Neural cell (in vitro differentiated cells): ENCODE measurements at regions not wholly inside any gene's neighbourhood (a gene's known extent, or its start where the extent isn't known, plus 50 kb on each side); places are given as distances from the start of the nearest gene placed in this dataset.

Source experiments
- H2AFZ ChIP-seq: fragments of 200-600, 300-800 bp; sonication (generic), shearing (Covaris generic); 2 replicates; pipeline ENCODE4 v1.6.0; 2014; ENCODE audit warnings: low read depth, mild to moderate bottlenecking, antibody characterized with exemption, low read length, moderate library complexity
- H3F3A ChIP-seq: fragments of 200-600 bp; shearing (Covaris generic); 2 replicates; pipeline ENCODE4 v1.6.1; 2016; ENCODE audit warnings: mild to moderate bottlenecking, moderate library complexity, mixed read lengths, antibody characterized with exemption, low read length; ENCODE audit not compliant: insufficient read depth, poor library complexity, severe bottlenecking
- H3K27ac ChIP-seq: fragments of 200-600, 300-800 bp; sonication (generic), shearing (Covaris generic); 2 replicates; pipeline ENCODE4 v1.5.1; 2014; ENCODE audit warnings: mild to moderate bottlenecking, low read length, moderate library complexity
- H3K27me3 ChIP-seq: fragments of 300-800, 200-600 bp; sonication (generic), shearing (Covaris generic); 2 replicates; pipeline ENCODE4 v1.6.0; 2014; ENCODE audit warnings: mild to moderate bottlenecking, low read depth, low read length, moderate library complexity; ENCODE audit not compliant: insufficient read depth
- H3K36me3 ChIP-seq: fragments of 300-800, 200-600 bp; sonication (generic), shearing (Covaris generic); 2 replicates; pipeline ENCODE4 v1.5.1; 2014; ENCODE audit warnings: mild to moderate bottlenecking, antibody characterized with exemption, low read length, moderate library complexity; ENCODE audit not compliant: insufficient read depth
- H3K4me2 ChIP-seq: fragments of 300-800, 200-600 bp; sonication (generic), shearing (Covaris generic); 2 replicates; pipeline ENCODE4 v1.6.0; 2014; ENCODE audit warnings: mild to moderate bottlenecking, low read length
- H3K4me3 ChIP-seq: fragments of 300-800, 200-600 bp; sonication (generic), shearing (Covaris generic); 2 replicates; pipeline ENCODE4 v1.5.1; 2014; ENCODE audit warnings: mild to moderate bottlenecking, low read length, moderate library complexity
- H3K79me2 ChIP-seq: fragments of 200-600 bp; shearing (Covaris generic); replicated peaks from 2 replicates; pipeline ENCODE4 v1.6.0; 2014; ENCODE audit warnings: mild to moderate bottlenecking, low read length, moderate library complexity; ENCODE audit not compliant: insufficient read depth
- H3K9ac ChIP-seq: fragments of 300-800, 200-600 bp; sonication (generic), shearing (Covaris generic); 2 replicates; pipeline ENCODE4 v1.6.1; 2016; ENCODE audit warnings: mild to moderate bottlenecking, low read length, mixed read lengths
- H3K9me2 ChIP-seq: fragments of 200-600 bp; shearing (Covaris generic); 2 replicates; pipeline ENCODE4 v1.6.1; 2016; ENCODE audit warnings: mild to moderate bottlenecking, low read length, mixed read lengths; ENCODE audit not compliant: insufficient read depth
- H3K9me3 ChIP-seq: fragments of 200-600, 300-800 bp; sonication (generic), shearing (Covaris generic); 2 replicates; pipeline ENCODE4 v1.6.1; 2016; ENCODE audit warnings: mild to moderate bottlenecking, mixed run types, low read length, moderate library complexity, mixed read lengths
- H4K20me1 ChIP-seq: fragments of 200-600 bp; shearing (Covaris generic); 2 replicates; pipeline ENCODE4 v1.6.1; 2016; ENCODE audit warnings: mild to moderate bottlenecking, mixed run types; ENCODE audit not compliant: insufficient read depth
- CTCF ChIP-seq: fragments of 450-650 bp; IDR thresholded peaks from 2 replicates; pipeline ENCODE4 v1.5.1; 2014; ENCODE audit warnings: antibody characterized with exemption, mild to moderate bottlenecking, moderate library complexity; ENCODE audit not compliant: poor library complexity, severe bottlenecking
- EP300 ChIP-seq: fragments of 450-650 bp; conservative IDR thresholded peaks from 2 replicates; pipeline ENCODE4 v1.6.1; 2014; ENCODE audit warnings: antibody characterized with exemption, mild to moderate bottlenecking, moderate library complexity; ENCODE audit not compliant: poor library complexity, severe bottlenecking
- EZH2 ChIP-seq: fragments of 200-600, 300-800 bp; shearing (Covaris generic), sonication (generic); IDR thresholded peaks from 2 replicates; pipeline ENCODE4 v1.6.1; 2014; ENCODE audit warnings: antibody characterized with exemption, low read length, borderline replicate concordance, mild to moderate bottlenecking; ENCODE audit not compliant: insufficient read depth, poor library complexity, severe bottlenecking
- MXI1 ChIP-seq: fragments of 450-650 bp; conservative IDR thresholded peaks from 2 replicates; pipeline ENCODE4 v1.6.1; 2014; ENCODE audit warnings: antibody characterized with exemption, mild to moderate bottlenecking; ENCODE audit not compliant: poor library complexity, severe bottlenecking
- POLR2AphosphoS5 ChIP-seq: IDR thresholded peaks from 2 replicates; pipeline ENCODE4 v1.6.1; 2012
- SMC3 ChIP-seq: fragments of 450-650 bp; conservative IDR thresholded peaks from 2 replicates; pipeline ENCODE4 v1.6.1; 2014; ENCODE audit warnings: antibody characterized with exemption, mild to moderate bottlenecking, moderate library complexity; ENCODE audit not compliant: poor library complexity
- TF ChIP-seq, protein P1 (sequence below): IDR thresholded peaks from 2 replicates; pipeline ENCODE4 v1.6.1; 2012; ENCODE audit warnings: borderline replicate concordance

DNA sequence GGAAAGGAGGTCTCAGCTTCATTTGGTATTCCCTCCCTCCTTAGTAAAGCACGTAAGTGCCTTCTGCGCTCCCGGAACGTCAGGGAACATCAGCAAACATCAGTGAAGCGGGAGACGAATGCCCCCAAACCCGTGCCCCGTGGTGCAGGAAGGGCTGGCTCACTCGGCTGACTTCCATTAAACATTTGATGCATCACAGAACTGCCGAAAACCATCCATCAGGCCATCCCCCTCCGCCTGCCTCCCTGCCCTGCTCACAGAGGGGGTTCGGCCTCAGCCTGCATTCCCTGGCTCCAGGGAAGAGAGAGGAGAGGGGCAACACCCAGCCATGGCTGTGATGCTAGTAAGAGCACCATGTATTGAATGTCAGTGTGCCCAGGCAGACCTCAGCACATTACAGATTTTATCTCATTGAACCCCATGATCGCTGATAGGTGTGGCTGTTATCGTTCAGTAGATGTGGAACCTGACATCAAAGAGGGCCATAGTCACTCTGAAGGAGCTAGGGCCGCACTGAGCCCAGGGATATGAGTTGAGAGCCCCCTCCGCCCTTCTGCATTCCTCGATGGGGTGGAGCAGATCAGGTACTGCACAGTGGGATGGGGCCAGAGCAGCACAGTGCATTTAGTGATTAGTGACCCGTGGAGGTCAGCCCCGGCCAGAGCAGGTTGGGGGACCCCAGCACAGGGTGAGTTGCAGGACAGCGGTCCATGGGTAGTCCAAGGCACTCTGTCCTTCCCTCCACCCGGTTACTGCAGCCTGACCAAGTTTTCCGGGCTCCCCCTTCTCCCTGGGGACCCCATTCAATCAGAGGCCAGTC is 146.4 kb downstream of the RPS24 start:
- no peaks in the 10 kb centered on the region for H3K36me3 ChIP-seq
- H3K9me2 ChIP-seq = no peaks in the 10 kb centered on the region
- H3K27ac ChIP-seq = no peak overlapping the region
- H2AFZ ChIP-seq = no peak overlapping the region
- peaks cover 3% of the 10 kb centered on the region for H3F3A ChIP-seq
- H3K9me3 ChIP-seq = no peaks in the 10 kb centered on the region
- H3K27me3 ChIP-seq = no peaks in the 10 kb centered on the region
- no peaks in the 10 kb centered on the region for H3K79me2 ChIP-seq
- TF ChIP-seq, protein P1, sequence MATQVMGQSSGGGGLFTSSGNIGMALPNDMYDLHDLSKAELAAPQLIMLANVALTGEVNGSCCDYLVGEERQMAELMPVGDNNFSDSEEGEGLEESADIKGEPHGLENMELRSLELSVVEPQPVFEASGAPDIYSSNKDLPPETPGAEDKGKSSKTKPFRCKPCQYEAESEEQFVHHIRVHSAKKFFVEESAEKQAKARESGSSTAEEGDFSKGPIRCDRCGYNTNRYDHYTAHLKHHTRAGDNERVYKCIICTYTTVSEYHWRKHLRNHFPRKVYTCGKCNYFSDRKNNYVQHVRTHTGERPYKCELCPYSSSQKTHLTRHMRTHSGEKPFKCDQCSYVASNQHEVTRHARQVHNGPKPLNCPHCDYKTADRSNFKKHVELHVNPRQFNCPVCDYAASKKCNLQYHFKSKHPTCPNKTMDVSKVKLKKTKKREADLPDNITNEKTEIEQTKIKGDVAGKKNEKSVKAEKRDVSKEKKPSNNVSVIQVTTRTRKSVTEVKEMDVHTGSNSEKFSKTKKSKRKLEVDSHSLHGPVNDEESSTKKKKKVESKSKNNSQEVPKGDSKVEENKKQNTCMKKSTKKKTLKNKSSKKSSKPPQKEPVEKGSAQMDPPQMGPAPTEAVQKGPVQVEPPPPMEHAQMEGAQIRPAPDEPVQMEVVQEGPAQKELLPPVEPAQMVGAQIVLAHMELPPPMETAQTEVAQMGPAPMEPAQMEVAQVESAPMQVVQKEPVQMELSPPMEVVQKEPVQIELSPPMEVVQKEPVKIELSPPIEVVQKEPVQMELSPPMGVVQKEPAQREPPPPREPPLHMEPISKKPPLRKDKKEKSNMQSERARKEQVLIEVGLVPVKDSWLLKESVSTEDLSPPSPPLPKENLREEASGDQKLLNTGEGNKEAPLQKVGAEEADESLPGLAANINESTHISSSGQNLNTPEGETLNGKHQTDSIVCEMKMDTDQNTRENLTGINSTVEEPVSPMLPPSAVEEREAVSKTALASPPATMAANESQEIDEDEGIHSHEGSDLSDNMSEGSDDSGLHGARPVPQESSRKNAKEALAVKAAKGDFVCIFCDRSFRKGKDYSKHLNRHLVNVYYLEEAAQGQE = no peak
- no peak for TF ChIP-seq MXI1
- H3K4me3 ChIP-seq = no peak overlapping the region
- no peaks in the 10 kb centered on the region for H4K20me1 ChIP-seq
- no peak overlapping the region for H3K9ac ChIP-seq
- H3K4me2 ChIP-seq = no peak overlapping the region

DNA sequence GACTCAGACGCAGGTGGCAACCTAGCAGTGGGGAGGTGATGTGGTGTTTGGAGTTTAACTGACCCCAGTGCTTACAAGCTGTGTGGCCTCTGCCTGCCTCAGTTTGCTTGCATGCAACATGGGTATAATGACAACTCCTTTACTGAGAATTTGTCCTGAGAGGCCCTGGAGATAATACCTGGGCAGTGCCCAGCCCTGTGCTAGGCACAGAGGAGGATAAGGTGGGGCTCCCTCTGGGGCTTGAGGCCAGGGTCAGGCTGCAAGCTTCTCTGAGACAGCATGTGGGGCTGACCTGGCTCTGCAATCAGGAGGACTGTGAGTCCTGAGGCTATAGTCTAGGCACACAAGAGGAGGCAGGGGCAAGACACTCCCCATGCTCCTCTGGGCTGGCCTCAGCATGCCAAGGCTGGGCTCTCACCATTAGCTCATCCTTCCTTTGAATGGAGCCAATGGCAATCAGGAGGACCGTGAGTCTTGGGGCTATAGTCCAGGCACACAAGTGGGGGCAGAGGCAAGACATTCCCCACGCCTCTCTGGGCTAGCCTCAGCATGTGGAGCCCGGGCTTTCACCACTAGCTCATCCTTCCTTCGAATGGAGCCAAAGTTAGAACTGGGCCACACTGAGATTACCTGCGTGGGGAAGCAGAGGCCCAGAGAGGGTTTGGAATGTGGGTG is 147.9 kb downstream of the RPS24 start:
- Histone ChIP-seq H4K20me1 (no peaks in the 10 kb centered on the region), H3K9me3 (no peaks in the 10 kb centered on the region), H3K36me3 (no peaks in the 10 kb centered on the region), H2AFZ (no peak overlapping the region), H3K4me3 (no peak overlapping the region), H3K9ac (no peak overlapping the region), H3K79me2 (no peaks in the 10 kb centered on the region), H3K27me3 (no peaks in the 10 kb centered on the region), H3K9me2 (no peaks in the 10 kb centered on the region), H3K27ac (no peak overlapping the region), H3K4me2 (no peak overlapping the region), H3F3A (peaks cover 6% of the 10 kb centered on the region)
- TF ChIP-seq CTCF = no peak
- TF ChIP-seq POLR2AphosphoS5 = no peak
- TF ChIP-seq, protein P1 = no peak
- no peak for TF ChIP-seq EP300
- no peak for TF ChIP-seq SMC3
- TF ChIP-seq MXI1 = no peak
- no peak for TF ChIP-seq EZH2
